SK-N-SH treated with all-trans-retinoic acid at 6 μM for 48 hours (cell line): ENCODE measurements at regions not wholly inside any gene's neighbourhood (a gene's known extent, or its start where the extent isn't known, plus 50 kb on each side); places are given as distances from the start of the nearest gene placed in this dataset.

Source experiments
- ATAC-seq: fragments of 200-7000 bp; cut with Tn5 transposase; 3 replicates; pipeline ENCODE4 v1.9.1; 2020; ENCODE audit warnings: mild to moderate bottlenecking, moderate library complexity
- ARNTL ChIP-seq: fragments of 450-650 bp; formaldehyde crosslinking; IDR thresholded peaks from 2 replicates; pipeline ENCODE4 v1.5.0; 2020; ENCODE audit warnings: low read depth, mild to moderate bottlenecking, moderate library complexity, borderline replicate concordance
- BACH2 ChIP-seq: fragments of 250-450 bp; sonication (Bioruptor Pico); IDR thresholded peaks from 2 replicates; pipeline ENCODE4 v1.9.0; 2021; ENCODE audit warnings: mild to moderate bottlenecking, borderline replicate concordance
- CREB5 ChIP-seq: fragments of 250-450 bp; sonication (Bioruptor Pico); IDR thresholded peaks from 2 replicates; pipeline ENCODE4 v1.5.1; 2020; ENCODE audit warnings: low read depth, mild to moderate bottlenecking, moderate library complexity
- CSDC2 ChIP-seq: fragments of 250-450 bp; sonication (Bioruptor Pico); IDR thresholded peaks from 2 replicates; pipeline ENCODE4 v1.5.0; 2020; ENCODE audit warnings: mild to moderate bottlenecking, moderate library complexity
- ESRRG ChIP-seq: fragments of 250-450 bp; sonication (Bioruptor Pico); IDR thresholded peaks from 2 replicates; pipeline ENCODE4 v1.6.1; 2021; ENCODE audit warnings: mild to moderate bottlenecking
- GLIS3 ChIP-seq: fragments of 250-450 bp; sonication (Bioruptor Pico); IDR thresholded peaks from 2 replicates; pipeline ENCODE4 v1.5.0; 2020; ENCODE audit warnings: mild to moderate bottlenecking, moderate library complexity
- ISL1 ChIP-seq: fragments of 250-450 bp; sonication (Bioruptor Pico); IDR thresholded peaks from 2 replicates; pipeline ENCODE4 v2.1.2; 2022; ENCODE audit warnings: mild to moderate bottlenecking, moderate library complexity
- OSR1 ChIP-seq: fragments of 250-450 bp; sonication (Bioruptor Pico); IDR thresholded peaks from 2 replicates; pipeline ENCODE4 v1.8.0; 2022; ENCODE audit warnings: moderate library complexity, mild to moderate bottlenecking, inconsistent platforms
- PATZ1 ChIP-seq: fragments of 250-450 bp; sonication (Bioruptor Pico); IDR thresholded peaks from 2 replicates; pipeline ENCODE4 v1.8.0; 2020; ENCODE audit warnings: mild to moderate bottlenecking, moderate library complexity, borderline replicate concordance
- PPARA ChIP-seq: fragments of 250-450 bp; sonication (Bioruptor Pico); IDR thresholded peaks from 2 replicates; pipeline ENCODE4 v1.5.0; 2020; ENCODE audit warnings: mild to moderate bottlenecking, borderline replicate concordance
- SNAI2 ChIP-seq: fragments of 250-450 bp; sonication (Bioruptor Pico); IDR thresholded peaks from 2 replicates; pipeline ENCODE4 v1.5.0; 2020; ENCODE audit warnings: mild to moderate bottlenecking, moderate library complexity
- TCF4 ChIP-seq: fragments of 250-450 bp; sonication (Bioruptor Pico); IDR thresholded peaks from 2 replicates; pipeline ENCODE4 v1.8.0; 2021; ENCODE audit warnings: mild to moderate bottlenecking, moderate library complexity, borderline replicate concordance
- TOX ChIP-seq: fragments of 250-450 bp; sonication (Bioruptor Pico); IDR thresholded peaks from 2 replicates; pipeline ENCODE4 v1.8.0; 2021; ENCODE audit warnings: mild to moderate bottlenecking, moderate library complexity, borderline replicate concordance
- ZC3H10 ChIP-seq: fragments of 250-450 bp; sonication (Bioruptor Pico); IDR thresholded peaks from 2 replicates; pipeline ENCODE4 v1.5.1; 2021; ENCODE audit warnings: mild to moderate bottlenecking, moderate library complexity
- ZFP3 ChIP-seq: fragments of 250-450 bp; sonication (Bioruptor Pico); IDR thresholded peaks from 2 replicates; pipeline ENCODE4 v1.5.0; 2020; ENCODE audit warnings: mild to moderate bottlenecking, moderate library complexity
- ZFP30 ChIP-seq: fragments of 450-650 bp; formaldehyde crosslinking; IDR thresholded peaks from 2 replicates; pipeline ENCODE4 v1.5.0; 2022; ENCODE audit warnings: mild to moderate bottlenecking, moderate library complexity
- ZNF565 ChIP-seq: fragments of 450-650 bp; formaldehyde crosslinking; conservative IDR thresholded peaks from 2 replicates; pipeline ENCODE4 v1.5.0; 2020; ENCODE audit warnings: low read depth, mild to moderate bottlenecking, moderate library complexity
- ZNF70 ChIP-seq: fragments of 450-650 bp; formaldehyde crosslinking; IDR thresholded peaks from 2 replicates; pipeline ENCODE4 v1.5.0; 2020; ENCODE audit warnings: mild to moderate bottlenecking, moderate library complexity
- ZNF8 ChIP-seq: fragments of 450-650 bp; formaldehyde crosslinking; IDR thresholded peaks from 2 replicates; pipeline ENCODE4 v1.5.0; 2020; ENCODE audit warnings: mild to moderate bottlenecking, moderate library complexity
- TF ChIP-seq, protein P1 (sequence below): fragments of 250-450 bp; sonication (Bioruptor Pico); IDR thresholded peaks from 2 replicates; pipeline ENCODE4 v1.5.1; 2021; ENCODE audit warnings: mild to moderate bottlenecking, moderate library complexity

- no peak for ATAC-seq
These were observed 87.4 kb upstream of the HK2 start for GRCh38 chr2:74746480-74746879.

DNA sequence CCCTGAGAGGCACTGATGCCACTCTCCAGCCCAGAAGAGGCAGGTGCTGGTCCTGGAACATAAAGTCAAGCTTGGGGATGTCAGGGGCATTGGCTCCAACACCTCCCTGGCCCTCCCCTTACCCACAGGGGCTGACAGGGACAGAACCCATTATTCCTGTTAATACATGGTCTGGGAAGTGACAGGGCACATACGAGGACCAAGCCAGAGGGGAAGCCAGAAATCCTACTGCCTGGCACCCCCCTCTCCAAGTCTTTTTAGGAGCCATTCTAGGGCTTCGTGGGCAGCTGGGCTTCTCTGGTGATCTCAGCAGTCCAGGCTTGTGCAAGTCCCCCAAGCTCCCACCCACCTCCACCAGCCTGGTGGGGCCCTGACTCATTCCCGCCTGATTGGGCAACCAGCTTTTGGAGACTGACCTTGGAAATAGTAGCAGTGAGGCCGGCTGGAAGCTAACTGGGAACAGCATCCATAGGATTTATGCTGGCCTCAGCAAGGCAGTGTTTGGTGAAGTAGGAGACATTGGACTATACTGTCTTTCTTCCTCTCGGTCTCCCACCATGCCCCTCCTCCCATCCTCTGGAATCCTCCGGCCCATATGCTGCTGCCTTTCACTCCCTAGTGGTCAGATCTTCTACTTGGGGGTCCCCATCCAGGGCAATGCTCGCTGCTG, 86.4 kb upstream of the HK2 start:
- no peak for ATAC-seq
- no peak for TF ChIP-seq ZNF70 (CRISPR knock-in tag)
- no peak for TF ChIP-seq ZC3H10
- TF ChIP-seq ISL1 (CRISPR knock-in tag) = no peak
- no peak for TF ChIP-seq TOX
- TF ChIP-seq, protein P1, sequence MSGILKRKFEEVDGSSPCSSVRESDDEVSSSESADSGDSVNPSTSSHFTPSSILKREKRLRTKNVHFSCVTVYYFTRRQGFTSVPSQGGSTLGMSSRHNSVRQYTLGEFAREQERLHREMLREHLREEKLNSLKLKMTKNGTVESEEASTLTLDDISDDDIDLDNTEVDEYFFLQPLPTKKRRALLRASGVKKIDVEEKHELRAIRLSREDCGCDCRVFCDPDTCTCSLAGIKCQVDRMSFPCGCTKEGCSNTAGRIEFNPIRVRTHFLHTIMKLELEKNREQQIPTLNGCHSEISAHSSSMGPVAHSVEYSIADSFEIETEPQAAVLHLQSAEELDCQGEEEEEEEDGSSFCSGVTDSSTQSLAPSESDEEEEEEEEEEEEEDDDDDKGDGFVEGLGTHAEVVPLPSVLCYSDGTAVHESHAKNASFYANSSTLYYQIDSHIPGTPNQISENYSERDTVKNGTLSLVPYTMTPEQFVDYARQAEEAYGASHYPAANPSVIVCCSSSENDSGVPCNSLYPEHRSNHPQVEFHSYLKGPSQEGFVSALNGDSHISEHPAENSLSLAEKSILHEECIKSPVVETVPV (CRISPR knock-in tag) = no peak
- no peak for TF ChIP-seq PATZ1
- no peak for TF ChIP-seq BACH2 (CRISPR knock-in tag)

More at GRCh38 chr2:74746480-74746879, 87.4 kb upstream of the HK2 start:
- TF ChIP-seq OSR1 (no peak), ZNF70 (CRISPR knock-in tag) (no peak), ARNTL (CRISPR knock-in tag) (no peak), BACH2 (CRISPR knock-in tag) (no peak), ZNF565 (CRISPR knock-in tag) (no peak), CREB5 (CRISPR knock-in tag) (no peak), ZNF8 (CRISPR knock-in tag) (no peak), ZFP3 (CRISPR knock-in tag) (no peak), TOX (no peak), CSDC2 (CRISPR knock-in tag) (no peak), PPARA (CRISPR knock-in tag) (no peak), ZC3H10 (no peak), GLIS3 (no peak)
- TF ChIP-seq, protein P1 (CRISPR knock-in tag) = no peak

GRCh38 chr2:74748665-74749064, 85.3 kb upstream of the HK2 start:
- TF ChIP-seq OSR1 (no peak), ZNF70 (CRISPR knock-in tag) (no peak), PPARA (CRISPR knock-in tag) (no peak), ISL1 (CRISPR knock-in tag) (no peak), ARNTL (CRISPR knock-in tag) (no peak), TOX (no peak), ZFP30 (CRISPR knock-in tag) (no peak), TCF4 (CRISPR knock-in tag) (no peak), BACH2 (CRISPR knock-in tag) (no peak), GLIS3 (no peak), ZNF565 (CRISPR knock-in tag) (no peak), SNAI2 (CRISPR knock-in tag) (no peak), CSDC2 (CRISPR knock-in tag) (no peak), ESRRG (CRISPR knock-in tag) (no peak), PATZ1 (no peak), CREB5 (CRISPR knock-in tag) (no peak)
- TF ChIP-seq, protein P1 (CRISPR knock-in tag) = no peak
- no peak for ATAC-seq
